GM23338 (cell line): ENCODE measurements at regions not wholly inside any gene's neighbourhood (a gene's known extent, or its start where the extent isn't known, plus 50 kb on each side); places are given as distances from the start of the nearest gene placed in this dataset.

ENCODE experiments used
- ATAC-seq: fragments of 200-7000 bp; cut with Tn5 transposase; 3 replicates; pipeline ENCODE4 v1.9.1; 2020
- DNase-seq: peaks from one replicate; pipeline ENCODE4 v3.0.0-alpha.2; 2015; ENCODE audit warnings: low spot score
- H2AFZ ChIP-seq: fragments of 200-600 bp; sonication (generic); 2 replicates; pipeline ENCODE4 v1.8.0; 2016; ENCODE audit warnings: antibody characterized with exemption, mild to moderate bottlenecking, moderate library complexity
- H3F3A ChIP-seq: fragments of 200-600 bp; sonication (generic); replicated peaks from 2 replicates; pipeline ENCODE4 v1.8.0; 2017; ENCODE audit warnings: antibody characterized with exemption, mixed run types, low read depth
- H3K27ac ChIP-seq: fragments of 200-600 bp; sonication (generic); 2 replicates; pipeline ENCODE4 v1.6.1; 2016; ENCODE audit warnings: low read depth
- H3K27me3 ChIP-seq: fragments of 200-600 bp; sonication (generic); 2 replicates; pipeline ENCODE4 v1.8.0; 2016; ENCODE audit warnings: mild to moderate bottlenecking, mixed run types, moderate library complexity; ENCODE audit not compliant: insufficient read depth
- H3K36me3 ChIP-seq: fragments of 200-600 bp; sonication (generic); 2 replicates; pipeline ENCODE4 v1.8.0; 2016; ENCODE audit warnings: mild to moderate bottlenecking; ENCODE audit not compliant: insufficient read depth
- H3K4me1 ChIP-seq: fragments of 200-600 bp; sonication (generic); 2 replicates; pipeline ENCODE4 v1.8.0; 2016; ENCODE audit warnings: mild to moderate bottlenecking, moderate library complexity; ENCODE audit not compliant: insufficient read depth
- H3K4me2 ChIP-seq: fragments of 200-600 bp; sonication (generic); 2 replicates; pipeline ENCODE4 v1.7.1; 2017; ENCODE audit warnings: mixed run types
- H3K4me3 ChIP-seq: fragments of 200-600 bp; sonication (generic); 2 replicates; pipeline ENCODE4 v1.6.1; 2016; ENCODE audit warnings: mixed run types
- H3K79me2 ChIP-seq: fragments of 200-600 bp; sonication (generic); replicated peaks from 2 replicates; pipeline ENCODE4 v1.8.0; 2017; ENCODE audit warnings: mild to moderate bottlenecking; ENCODE audit not compliant: insufficient read depth
- H3K9me2 ChIP-seq: fragments of 200-600 bp; sonication (generic); 2 replicates; pipeline ENCODE4 v1.8.0; 2017; ENCODE audit not compliant: insufficient read depth
- H4K20me1 ChIP-seq: fragments of 200-600 bp; sonication (generic); replicated peaks from 2 replicates; pipeline ENCODE4 v1.8.0; 2017; ENCODE audit warnings: mild to moderate bottlenecking; ENCODE audit not compliant: insufficient read depth
- H3K27ac Mint-ChIP-seq: 2 replicates; pipeline ENCODE4 v1.8.0; 2020; ENCODE audit warnings: inconsistent platforms, mild to moderate bottlenecking, moderate library complexity, mixed read lengths
- H3K27me3 Mint-ChIP-seq: 3 replicates; pipeline ENCODE4 v1.8.0; 2022; ENCODE audit warnings: low read depth, mild to moderate bottlenecking, moderate library complexity, mixed read lengths, inconsistent platforms; ENCODE audit not compliant: insufficient read depth, poor library complexity
- H3K36me3 Mint-ChIP-seq: 3 replicates; pipeline ENCODE4 v1.8.0; 2021; ENCODE audit warnings: low read depth, mild to moderate bottlenecking, inconsistent platforms, moderate library complexity, mixed read lengths
- H3K4me1 Mint-ChIP-seq: 3 replicates; pipeline ENCODE4 v1.8.0; 2020; ENCODE audit warnings: mild to moderate bottlenecking, inconsistent platforms, mixed read lengths
- H3K4me3 Mint-ChIP-seq: 3 replicates; pipeline ENCODE4 v1.8.0; 2021; ENCODE audit warnings: moderate library complexity, mild to moderate bottlenecking, inconsistent platforms, mixed read lengths
- H3K9me3 Mint-ChIP-seq: 3 replicates; pipeline ENCODE4 v1.8.0; 2020; ENCODE audit warnings: moderate library complexity, mild to moderate bottlenecking, inconsistent platforms, mixed read lengths
- CREB1 ChIP-seq: fragments of 250-450 bp; sonication (Bioruptor Pico); IDR thresholded peaks from 2 replicates; pipeline ENCODE4 v1.5.0; 2020; ENCODE audit warnings: low read depth, mild to moderate bottlenecking, moderate library complexity
- EZH2 ChIP-seq: fragments of 200-600 bp; sonication (generic); IDR thresholded peaks from one replicate; pipeline ENCODE4 v1.8.0; 2017; ENCODE audit warnings: antibody characterized with exemption, mild to moderate bottlenecking, low read depth; ENCODE audit not compliant: unreplicated experiment
- JUNB ChIP-seq: IDR thresholded peaks from one replicate; pipeline ENCODE4 v1.6.1; 2016; ENCODE audit warnings: antibody characterized with exemption; ENCODE audit not compliant: unreplicated experiment
- POLR2AphosphoS5 ChIP-seq: IDR thresholded peaks from 2 replicates; pipeline ENCODE4 v1.6.1; 2016; ENCODE audit warnings: antibody characterized with exemption, low read depth
- REST ChIP-seq: IDR thresholded peaks from one replicate; pipeline ENCODE4 v1.6.1; 2018; ENCODE audit warnings: antibody characterized with exemption; ENCODE audit not compliant: unreplicated experiment
- ZNF114 ChIP-seq: fragments of 250-450 bp; sonication (Bioruptor Pico); IDR thresholded peaks from 2 replicates; pipeline ENCODE4 v1.5.0; 2020; ENCODE audit warnings: mild to moderate bottlenecking, moderate library complexity
- ZNF331 ChIP-seq: fragments of 250-450 bp; sonication (Bioruptor Pico); IDR thresholded peaks from 2 replicates; pipeline ENCODE4 v1.5.0; 2020; ENCODE audit warnings: low read depth, mild to moderate bottlenecking, moderate library complexity
- ZNF462 ChIP-seq: fragments of 250-450 bp; sonication (Bioruptor Pico); IDR thresholded peaks from 2 replicates; pipeline ENCODE4 v1.5.0; 2020; ENCODE audit warnings: mild to moderate bottlenecking, moderate library complexity

- no peaks in the 10 kb centered on the region for H3K36me3 Mint-ChIP-seq
- H3K4me3 ChIP-seq, result no peak overlapping the region
- TF ChIP-seq POLR2AphosphoS5, result no peak
- TF ChIP-seq ZNF462, result no peak
- TF ChIP-seq ZNF114 (CRISPR knock-in tag), result no peak
- no peak for TF ChIP-seq CREB1
- no peak for TF ChIP-seq EZH2
- TF ChIP-seq JUNB, result no peak
- TF ChIP-seq REST, result no peak
- no peak for TF ChIP-seq ZNF331 (CRISPR knock-in tag)
- H3K9me2 ChIP-seq, result no peaks in the 10 kb centered on the region
- no peaks in the 10 kb centered on the region for H3K9me3 Mint-ChIP-seq
- no peaks in the 10 kb centered on the region for H3K79me2 ChIP-seq
- no peaks in the 10 kb centered on the region for H3K36me3 ChIP-seq
- H3K27me3 ChIP-seq, result no peaks in the 10 kb centered on the region
- no peaks in the 10 kb centered on the region for H3K4me1 ChIP-seq
- ATAC-seq (no peak), DNase-seq (no peak)
- no peak overlapping the region for H3K4me2 ChIP-seq
- H4K20me1 ChIP-seq, result no peaks in the 10 kb centered on the region
- H3K4me1 Mint-ChIP-seq, result no peaks in the 10 kb centered on the region
- H3K27ac ChIP-seq, result no peak overlapping the region
- no peaks in the 10 kb centered on the region for H3F3A ChIP-seq
- H3K4me3 Mint-ChIP-seq, result no peak overlapping the region
- no peak overlapping the region for H3K27ac Mint-ChIP-seq
- no peak overlapping the region for H2AFZ ChIP-seq
- no peaks in the 10 kb centered on the region for H3K27me3 Mint-ChIP-seq
Observed at GRCh38 chr14:38904959-38905358, 198.1 kb downstream of the SEC23A start.
